Astrocyte (in vitro differentiated cells and primary cell): ENCODE measurements at regions not wholly inside any gene's neighbourhood (a gene's known extent, or its start where the extent isn't known, plus 50 kb on each side); places are given as distances from the start of the nearest gene placed in this dataset.

ENCODE experiments used
- DNase-seq: peaks from one replicate; pipeline ENCODE4 v3.0.0-alpha.2; 2010; ENCODE audit warnings: low read depth
- FAIRE-seq: peaks from 2 replicates; lab custom pipeline; 2011; peaks lifted over from hg19 to GRCh38; lab: Jason Lieb, UNC
- H2AFZ ChIP-seq: 2 replicates; pipeline ENCODE4 v1.6.0; 2012; ENCODE audit warnings: low read depth, low read length, inconsistent platforms
- H3K27ac ChIP-seq: 2 replicates; pipeline ENCODE4 v1.5.1; 2011; ENCODE audit warnings: low read depth, low read length, inconsistent platforms
- H3K27me3 ChIP-seq: 2 replicates; pipeline ENCODE4 v1.6.0; 2011; ENCODE audit warnings: low read length, inconsistent platforms; ENCODE audit not compliant: insufficient read depth
- H3K36me3 ChIP-seq: 2 replicates; pipeline ENCODE4 v1.5.1; 2011; ENCODE audit warnings: low read length, inconsistent platforms; ENCODE audit not compliant: insufficient read depth
- H3K4me1 ChIP-seq: 2 replicates; pipeline ENCODE4 v1.5.1; 2011; ENCODE audit warnings: low read length, inconsistent platforms; ENCODE audit not compliant: insufficient read depth
- H3K4me2 ChIP-seq: 2 replicates; pipeline ENCODE4 v1.6.0; 2012; ENCODE audit warnings: low read length, inconsistent platforms
- H3K4me3 ChIP-seq: 2 replicates; pipeline ENCODE4 v1.5.1; 2011; ENCODE audit warnings: low read depth, mild to moderate bottlenecking, low read length, inconsistent platforms; ENCODE audit not compliant: insufficient read depth
- H3K79me2 ChIP-seq: 2 replicates; pipeline ENCODE4 v1.6.0; 2012; ENCODE audit warnings: mild to moderate bottlenecking, low read length, inconsistent platforms; ENCODE audit not compliant: insufficient read depth
- H3K9ac ChIP-seq: 2 replicates; pipeline ENCODE4 v1.6.0; 2012; ENCODE audit warnings: mild to moderate bottlenecking, low read length, inconsistent platforms
- H3K9me3 ChIP-seq: 2 replicates; pipeline ENCODE4 v1.5.1; 2012; ENCODE audit warnings: low read depth, mild to moderate bottlenecking, low read length, inconsistent platforms; ENCODE audit not compliant: insufficient read depth
- H4K20me1 ChIP-seq: 2 replicates; pipeline ENCODE4 v1.6.0; 2012; ENCODE audit warnings: low read length, inconsistent platforms; ENCODE audit not compliant: insufficient read depth
- H3K27ac Mint-ChIP-seq: one replicate; pipeline ENCODE4 v1.8.0; 2021; ENCODE audit warnings: mild to moderate bottlenecking, mixed read lengths; ENCODE audit not compliant: unreplicated experiment
- H3K27me3 Mint-ChIP-seq: one replicate; pipeline ENCODE4 v1.8.0; 2021; ENCODE audit warnings: low read depth, mixed read lengths; ENCODE audit not compliant: unreplicated experiment
- H3K36me3 Mint-ChIP-seq: one replicate; pipeline ENCODE4 v1.8.0; 2021; ENCODE audit warnings: low read depth, mixed read lengths; ENCODE audit not compliant: unreplicated experiment
- H3K4me1 Mint-ChIP-seq: one replicate; pipeline ENCODE4 v1.8.0; 2021; ENCODE audit warnings: low read depth, mixed read lengths; ENCODE audit not compliant: unreplicated experiment
- H3K4me3 Mint-ChIP-seq: one replicate; pipeline ENCODE4 v1.8.0; 2021; ENCODE audit warnings: mild to moderate bottlenecking, moderate library complexity, mixed read lengths; ENCODE audit not compliant: unreplicated experiment
- H3K9me3 Mint-ChIP-seq: one replicate; pipeline ENCODE4 v1.8.0; 2021; ENCODE audit warnings: mild to moderate bottlenecking, mixed read lengths; ENCODE audit not compliant: unreplicated experiment
- CTCF ChIP-seq: IDR thresholded peaks from 2 replicates; pipeline ENCODE4 v1.5.1; 2011; ENCODE audit warnings: low read depth, mild to moderate bottlenecking, inconsistent platforms, low read length, moderate library complexity; ENCODE audit not compliant: insufficient read depth
- EZH2 ChIP-seq: IDR thresholded peaks from 2 replicates; pipeline ENCODE4 v1.6.1; 2012; ENCODE audit warnings: mild to moderate bottlenecking, low read length, inconsistent platforms; ENCODE audit not compliant: insufficient read depth

DNA sequence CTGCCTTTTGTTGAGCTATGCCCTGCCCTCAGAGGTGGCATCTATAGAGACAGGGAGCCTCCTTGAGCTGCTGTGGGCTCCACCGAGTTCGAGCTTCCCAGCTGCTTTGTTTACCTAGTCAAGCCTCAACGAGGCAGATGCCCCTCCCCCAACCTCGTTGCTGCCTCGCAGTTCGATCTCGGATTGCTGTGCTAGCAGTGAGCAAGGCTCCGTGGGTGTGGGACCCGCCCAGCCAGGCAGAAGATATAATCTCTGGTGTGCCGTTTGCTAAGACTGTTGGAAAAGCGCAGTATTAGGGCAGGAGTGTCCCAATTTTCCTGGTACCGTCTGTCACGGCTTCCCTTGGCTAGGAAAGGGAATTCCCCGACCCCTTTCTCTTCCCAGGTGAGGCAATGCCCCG is 88.4 kb upstream of the CDK6 start:
- H4K20me1 ChIP-seq: no peaks in the 10 kb centered on the region
- no peak overlapping the region for H2AFZ ChIP-seq
- DNase-seq: no peak
- no peak for FAIRE-seq
- no peak overlapping the region for H3K4me2 ChIP-seq
- no peak overlapping the region for H3K27ac ChIP-seq
- no peak for TF ChIP-seq EZH2
- no peak for TF ChIP-seq CTCF
- no peak overlapping the region for H3K9ac ChIP-seq
- Mint-ChIP-seq H3K36me3 (peaks cover 2% of the 10 kb centered on the region), H3K4me3 (no peak overlapping the region), H3K4me1 (no peaks in the 10 kb centered on the region), H3K27me3 (no peaks in the 10 kb centered on the region), H3K9me3 (peaks cover 29% of the 10 kb centered on the region), H3K27ac (no peak overlapping the region)
- H3K36me3 ChIP-seq: no peaks in the 10 kb centered on the region
- no peak overlapping the region for H3K4me3 ChIP-seq
- peaks cover 10% of the 10 kb centered on the region for H3K4me1 ChIP-seq
- no peaks in the 10 kb centered on the region for H3K9me3 ChIP-seq
- no peaks in the 10 kb centered on the region for H3K79me2 ChIP-seq
- H3K27me3 ChIP-seq: no peaks in the 10 kb centered on the region

DNA sequence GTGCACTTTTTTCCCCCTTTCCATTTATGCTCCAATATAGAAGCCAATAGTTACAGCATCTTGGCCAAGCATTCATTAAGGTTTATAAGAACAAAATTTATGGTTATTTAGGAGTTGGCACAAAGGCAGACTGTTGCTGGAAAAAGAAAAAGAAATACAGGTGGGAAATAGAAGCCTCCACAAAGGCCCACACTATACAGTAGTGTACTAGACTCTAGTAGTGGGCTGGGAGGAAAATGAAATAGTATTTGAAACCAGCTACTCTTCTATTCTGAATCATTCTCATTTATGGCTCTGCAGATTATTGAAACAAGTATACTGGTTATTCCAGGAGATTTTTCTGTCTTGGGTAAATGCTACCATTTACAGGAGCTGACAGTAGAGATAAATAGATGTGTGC is 80.9 kb upstream of the CDK6 start:
- H3K36me3 Mint-ChIP-seq: peaks cover 2% of the 10 kb centered on the region
- FAIRE-seq (no peak), DNase-seq (no peak)
- Histone ChIP-seq H3K4me3 (no peak overlapping the region), H3K27me3 (no peaks in the 10 kb centered on the region), H3K36me3 (no peaks in the 10 kb centered on the region), H3K9me3 (no peaks in the 10 kb centered on the region), H3K9ac (peak overlapping the region; percentile 32), H3K79me2 (no peaks in the 10 kb centered on the region), H2AFZ (no peak overlapping the region), H4K20me1 (no peaks in the 10 kb centered on the region), H3K4me1 (peaks cover 12% of the 10 kb centered on the region), H3K27ac (peak overlapping the region; percentile 69), H3K4me2 (peak overlapping the region; percentile 56)
- H3K4me1 Mint-ChIP-seq: peaks cover 10% of the 10 kb centered on the region
- TF ChIP-seq EZH2 (no peak), CTCF (no peak)
- H3K4me3 Mint-ChIP-seq: no peak overlapping the region
- H3K27ac Mint-ChIP-seq: peak overlapping the region; percentile 100
- no peaks in the 10 kb centered on the region for H3K27me3 Mint-ChIP-seq
- peaks cover 9% of the 10 kb centered on the region for H3K9me3 Mint-ChIP-seq

- peak overlapping the region; percentile 56 for H3K4me2 ChIP-seq
- no peaks in the 10 kb centered on the region for H4K20me1 ChIP-seq
- Mint-ChIP-seq H3K9me3 (peaks cover 9% of the 10 kb centered on the region), H3K4me1 (peaks cover 10% of the 10 kb centered on the region), H3K4me3 (peak overlapping the region; percentile 28), H3K36me3 (peaks cover 2% of the 10 kb centered on the region), H3K27ac (peak overlapping the region; percentile 100), H3K27me3 (no peaks in the 10 kb centered on the region)
- H3K4me1 ChIP-seq: peaks cover 12% of the 10 kb centered on the region
- no peak overlapping the region for H3K4me3 ChIP-seq
- FAIRE-seq: peak; percentile 56
- H2AFZ ChIP-seq: no peak overlapping the region
- no peaks in the 10 kb centered on the region for H3K79me2 ChIP-seq
- H3K27me3 ChIP-seq: no peaks in the 10 kb centered on the region
- peak; percentile 89 for DNase-seq
- H3K27ac ChIP-seq: peak overlapping the region; percentile 69
- no peaks in the 10 kb centered on the region for H3K9me3 ChIP-seq
- peak overlapping the region; percentile 32 for H3K9ac ChIP-seq
- TF ChIP-seq EZH2 (no peak), CTCF (no peak)
- H3K36me3 ChIP-seq: no peaks in the 10 kb centered on the region
Observed at GRCh38 chr7:92916770-92917224, 80.4 kb upstream of the CDK6 start.
